GM23248 (cell line): ENCODE measurements at regions not wholly inside any gene's neighbourhood (a gene's known extent, or its start where the extent isn't known, plus 50 kb on each side); places are given as distances from the start of the nearest gene placed in this dataset.

Source experiments
- DNase-seq: peaks from one replicate; pipeline ENCODE4 v3.0.0-alpha.2; 2015
- H2AFZ ChIP-seq: fragments of 200-600 bp; sonication (generic); 2 replicates; pipeline ENCODE4 v1.6.1; 2016; ENCODE audit warnings: antibody characterized with exemption
- H3F3A ChIP-seq: fragments of 200-600 bp; sonication (generic); 2 replicates; pipeline ENCODE4 v1.6.1; 2016; ENCODE audit warnings: mild to moderate bottlenecking, antibody characterized with exemption, mixed run types; ENCODE audit not compliant: insufficient read depth
- H3K27ac ChIP-seq: fragments of 200-600 bp; sonication (generic); 2 replicates; pipeline ENCODE4 v1.5.1; 2016; ENCODE audit warnings: mild to moderate bottlenecking
- H3K27me3 ChIP-seq: fragments of 200-600 bp; sonication (generic); replicated peaks from 2 replicates; pipeline ENCODE4 v1.6.1; 2016; ENCODE audit warnings: mild to moderate bottlenecking; ENCODE audit not compliant: insufficient read depth
- H3K36me3 ChIP-seq: fragments of 200-600 bp; sonication (generic); 2 replicates; pipeline ENCODE4 v1.6.1; 2016; ENCODE audit warnings: low read depth, mild to moderate bottlenecking
- H3K4me1 ChIP-seq: fragments of 200-600 bp; sonication (generic); 2 replicates; pipeline ENCODE4 v1.6.1; 2016; ENCODE audit warnings: mild to moderate bottlenecking; ENCODE audit not compliant: insufficient read depth
- H3K4me2 ChIP-seq: fragments of 200-600 bp; sonication (generic); one replicate; pipeline ENCODE4 v1.6.1; 2016; ENCODE audit warnings: mild to moderate bottlenecking; ENCODE audit not compliant: unreplicated experiment
- H3K4me3 ChIP-seq: fragments of 200-600 bp; sonication (generic); 2 replicates; pipeline ENCODE4 v1.5.1; 2016; ENCODE audit warnings: mild to moderate bottlenecking
- H3K79me2 ChIP-seq: fragments of 200-600 bp; sonication (generic); 2 replicates; pipeline ENCODE4 v1.6.1; 2016; ENCODE audit warnings: mild to moderate bottlenecking; ENCODE audit not compliant: insufficient read depth
- H3K9ac ChIP-seq: fragments of 200-600 bp; sonication (generic); 2 replicates; pipeline ENCODE4 v1.6.1; 2016; ENCODE audit warnings: mild to moderate bottlenecking
- H3K9me2 ChIP-seq: fragments of 200-600 bp; sonication (generic); 2 replicates; pipeline ENCODE4 v1.6.1; 2016; ENCODE audit warnings: mixed run types, mild to moderate bottlenecking, moderate library complexity; ENCODE audit not compliant: insufficient read depth
- H3K9me3 ChIP-seq: fragments of 200-600 bp; sonication (generic); one replicate; pipeline ENCODE4 v1.6.1; 2017; ENCODE audit warnings: low read depth
- H4K20me1 ChIP-seq: fragments of 200-600 bp; sonication (generic); 2 replicates; pipeline ENCODE4 v1.6.0; 2016; ENCODE audit not compliant: insufficient read depth
- EZH2 ChIP-seq: fragments of 200-600 bp; sonication (generic); IDR thresholded peaks from 2 replicates; pipeline ENCODE4 v1.6.1; 2018; ENCODE audit warnings: antibody characterized with exemption, mild to moderate bottlenecking; ENCODE audit not compliant: insufficient read depth, poor library complexity, severe bottlenecking
- EZH2phosphoT487 ChIP-seq: fragments of 200-600 bp; sonication (generic); IDR thresholded peaks from 2 replicates; pipeline ENCODE4 v1.6.1; 2018; ENCODE audit warnings: antibody characterized with exemption, moderate library complexity, mild to moderate bottlenecking, low read depth; ENCODE audit not compliant: insufficient read depth
- WGBS, 2 experiments: methylation state at CpG; one replicate each; pipeline ENCODE4 v1.1.6; 2015 to 2017; ENCODE audit warnings: low lambda C conversion rate in 2 of 2, low coverage in 1 of 2; ENCODE audit errors: missing lambda C conversion rate in 2 of 2; 5-methylcytosine and 5-hydroxymethylcytosine counted together
- in situ Hi-C: fragments of 300-500 bp; cut with MboI; formaldehyde crosslinking; loops from 2 replicates; pipeline ENCODE4 v1.15.0; 2020

- Histone ChIP-seq H4K20me1 (no peaks in the 10 kb centered on the region), H3K4me2 (peak overlapping the region; percentile 13), H3K9me2 (no peaks in the 10 kb centered on the region), H3K4me3 (no peak overlapping the region), H3K4me1 (peaks cover 28% of the 10 kb centered on the region), H3K9me3 (no peaks in the 10 kb centered on the region), H3K9ac (no peak overlapping the region), H3K36me3 (no peaks in the 10 kb centered on the region), H3F3A (peaks cover 18% of the 10 kb centered on the region; the same call in 1 of the 2 replicates), H2AFZ (no peak overlapping the region), H3K79me2 (no peaks in the 10 kb centered on the region), H3K27ac (peak overlapping the region; percentile 78), H3K27me3 (no peaks in the 10 kb centered on the region)
- 100% methylated on average over 2 of the region's 2 CpGs for WGBS, 2 experiments
- in situ Hi-C loops, result no loop called here
- TF ChIP-seq EZH2phosphoT487 (no peak), EZH2 (no peak)
- DNase-seq, result no peak
Measured at GRCh38 chr6:105763866-105764265, 322.3 kb upstream of the PRDM1 start.

GRCh38 chr6:105760746-105761145 is 325.4 kb upstream of the PRDM1 start:
- no peaks in the 10 kb centered on the region for H3K9me3 ChIP-seq
- H3K4me2 ChIP-seq, result peak overlapping the region; percentile 33
- peaks cover 18% of the 10 kb centered on the region; the same call in 1 of the 2 replicates for H3F3A ChIP-seq
- H3K4me1 ChIP-seq, result peaks cover 28% of the 10 kb centered on the region
- H4K20me1 ChIP-seq, result no peaks in the 10 kb centered on the region
- H3K36me3 ChIP-seq, result no peaks in the 10 kb centered on the region
- H3K4me3 ChIP-seq, result no peak overlapping the region
- no peak overlapping the region for H3K9ac ChIP-seq
- peak overlapping the region; percentile 4; the same call in 1 of the 2 replicates for H2AFZ ChIP-seq
- H3K9me2 ChIP-seq, result no peaks in the 10 kb centered on the region
- peak overlapping the region; percentile 31; the same call in 1 of the 2 replicates for H3K27ac ChIP-seq
- DNase-seq, result no peak
- H3K79me2 ChIP-seq, result no peaks in the 10 kb centered on the region
- in situ Hi-C loops, result no loop called here
- TF ChIP-seq EZH2 (no peak), EZH2phosphoT487 (no peak)
- no peaks in the 10 kb centered on the region for H3K27me3 ChIP-seq
- WGBS, 2 experiments, result 95 to 97% methylated on average over 3 of the region's 3 CpGs

- Histone ChIP-seq H3F3A (peaks cover 18% of the 10 kb centered on the region; the same call in 1 of the 2 replicates), H3K4me3 (no peak overlapping the region), H3K4me1 (peaks cover 28% of the 10 kb centered on the region), H3K9me2 (no peaks in the 10 kb centered on the region), H3K9ac (0 out of 2 replicates have a peak overlapping the region, but pooled peaks have one; percentile 2), H3K27me3 (no peaks in the 10 kb centered on the region), H3K9me3 (no peaks in the 10 kb centered on the region), H3K36me3 (no peaks in the 10 kb centered on the region), H3K4me2 (peak overlapping the region; percentile 33), H3K27ac (peak overlapping the region; percentile 31), H4K20me1 (no peaks in the 10 kb centered on the region), H2AFZ (peak overlapping the region; percentile 4; the same call in 1 of the 2 replicates), H3K79me2 (no peaks in the 10 kb centered on the region)
- peak; percentile 78 for DNase-seq
- 27 to 41% methylated on average over 4 of the region's 4 CpGs for WGBS, 2 experiments
- in situ Hi-C loops, result no loop called here
- TF ChIP-seq EZH2 (no peak), EZH2phosphoT487 (no peak)
Measured at GRCh38 chr6:105759946-105760345, 326.2 kb upstream of the PRDM1 start.

- Histone ChIP-seq H3K27me3 (no peaks in the 10 kb centered on the region), H2AFZ (no peak overlapping the region), H3F3A (peaks cover 17% of the 10 kb centered on the region; the same call in 1 of the 2 replicates), H3K4me1 (peaks cover 27% of the 10 kb centered on the region), H3K4me3 (no peak overlapping the region), H3K27ac (no peak overlapping the region), H3K4me2 (no peak overlapping the region), H3K36me3 (no peaks in the 10 kb centered on the region), H4K20me1 (no peaks in the 10 kb centered on the region), H3K9me3 (no peaks in the 10 kb centered on the region), H3K9me2 (no peaks in the 10 kb centered on the region), H3K79me2 (no peaks in the 10 kb centered on the region), H3K9ac (no peak overlapping the region)
- WGBS, 2 experiments, result 95 to 96% methylated on average over 2 of the region's 2 CpGs
- TF ChIP-seq EZH2 (no peak), EZH2phosphoT487 (no peak)
- no peak for DNase-seq
- in situ Hi-C loops, result no loop called here
Measured at GRCh38 chr6:105759015-105759414, 327.1 kb upstream of the PRDM1 start.
